Ishikawa (cell line): ENCODE measurements at regions not wholly inside any gene's neighbourhood (a gene's known extent, or its start where the extent isn't known, plus 50 kb on each side); places are given as distances from the start of the nearest gene placed in this dataset.

ENCODE experiments used
- CEBPB ChIP-seq: IDR thresholded peaks from 2 replicates; pipeline ENCODE4 v1.6.1; 2012
- CREB1 ChIP-seq: IDR thresholded peaks from 2 replicates; pipeline ENCODE4 v1.6.1; 2012; ENCODE audit warnings: low read depth
- EGR1 ChIP-seq: IDR thresholded peaks from 2 replicates; pipeline ENCODE4 v1.6.1; 2012
- EP300 ChIP-seq: IDR thresholded peaks from 2 replicates; pipeline ENCODE4 v1.6.1; 2012; ENCODE audit warnings: borderline replicate concordance
- FOXM1 ChIP-seq: IDR thresholded peaks from 2 replicates; pipeline ENCODE4 v1.6.1; 2012; ENCODE audit warnings: low read depth, borderline replicate concordance
- MAX ChIP-seq: IDR thresholded peaks from 2 replicates; pipeline ENCODE4 v1.6.1; 2012
- NFIC ChIP-seq: IDR thresholded peaks from 2 replicates; pipeline ENCODE4 v1.6.1; 2012
- RAD21 ChIP-seq: IDR thresholded peaks from 2 replicates; pipeline ENCODE4 v1.6.1; 2012; ENCODE audit warnings: low read depth
- REST ChIP-seq: IDR thresholded peaks from 2 replicates; pipeline ENCODE4 v1.6.1; 2012; ENCODE audit warnings: low read depth, mild to moderate bottlenecking
- TAF1 ChIP-seq: IDR thresholded peaks from 2 replicates; pipeline ENCODE4 v1.6.1; 2012; ENCODE audit warnings: low read depth, mild to moderate bottlenecking
- TEAD4 ChIP-seq: IDR thresholded peaks from 2 replicates; pipeline ENCODE4 v1.6.1; 2012
- USF1 ChIP-seq: IDR thresholded peaks from 2 replicates; pipeline ENCODE4 v1.6.1; 2012
- YY1 ChIP-seq: IDR thresholded peaks from 2 replicates; pipeline ENCODE4 v1.6.1; 2012; ENCODE audit warnings: low read depth
- ZBTB7A ChIP-seq: IDR thresholded peaks from 2 replicates; pipeline ENCODE4 v1.6.1; 2012; ENCODE audit warnings: low read depth

- TF ChIP-seq EGR1 = no peak
- TF ChIP-seq FOXM1 = no peak
- no peak for TF ChIP-seq YY1
- TF ChIP-seq TAF1 = no peak
- TF ChIP-seq MAX = no peak
- no peak for TF ChIP-seq RAD21
- no peak for TF ChIP-seq USF1
- TF ChIP-seq REST = no peak
- no peak for TF ChIP-seq NFIC
- no peak for TF ChIP-seq EP300
- TF ChIP-seq ZBTB7A = no peak
- TF ChIP-seq TEAD4 = no peak
- TF ChIP-seq CEBPB = no peak
- TF ChIP-seq CREB1 = no peak
Measured at GRCh38 chr2:144713410-144713809, 193.5 kb upstream of the ZEB2 start.
